ENCODE measurements at regions not wholly inside any gene's neighbourhood (a gene's known extent, or its start where the extent isn't known, plus 50 kb on each side); places are given as distances from the start of the nearest gene placed in this dataset.

DNA sequence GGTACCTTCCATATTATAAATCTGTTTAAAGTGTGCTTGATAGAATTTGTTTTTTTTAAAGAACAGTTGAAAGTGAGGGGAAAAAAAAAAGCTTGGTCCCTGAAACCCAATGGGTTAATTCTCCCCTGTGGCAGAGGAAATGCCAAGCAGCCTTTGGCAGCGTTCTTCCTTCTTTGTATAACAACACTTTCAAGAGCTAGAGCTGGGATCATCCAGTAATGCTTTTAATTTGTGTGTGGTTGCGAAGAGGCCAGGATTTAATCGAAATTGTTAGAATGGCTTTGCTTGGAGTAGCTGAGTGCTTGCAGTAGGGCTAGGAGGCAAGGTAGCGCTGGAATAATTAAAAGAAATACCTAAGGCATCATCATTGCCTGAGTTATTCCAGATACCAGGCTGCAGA, 692.0 kb downstream of the DHX35 start:
- Histone ChIP-seq H3K9me2 (replicated peaks; ENCODE audit: control insufficient read depth, low read length) (no peaks in the 10 kb centered on the region), H3K27ac (ENCODE audit: low read depth, low read length) (no peak overlapping the region), H3K36me3 (ENCODE audit: control insufficient read depth, low read length) (no peaks in the 10 kb centered on the region), H3K4me3 (ENCODE audit: low read length) (no peak overlapping the region), H3K27me3 (ENCODE audit: control insufficient read depth, low read length) (no peaks in the 10 kb centered on the region), H3F3A (ENCODE audit: control insufficient read depth, insufficient read depth) (no peaks in the 10 kb centered on the region), H3K4me2 (ENCODE audit: low read length) (no peak overlapping the region), H3K9me3 (ENCODE audit: control insufficient read depth, insufficient read depth, low read length) (no peaks in the 10 kb centered on the region), H4K20me1 (ENCODE audit: control insufficient read depth, insufficient read depth, low read depth, low read length) (no peaks in the 10 kb centered on the region), H3K4me1 (ENCODE audit: control insufficient read depth, low read length) (no peaks in the 10 kb centered on the region), H3K79me2 (ENCODE audit: control insufficient read depth, low read length) (no peaks in the 10 kb centered on the region)
- no peak for TF ChIP-seq EZH2phosphoT487 (IDR thresholded peaks at IDR 0.05; ENCODE audit: borderline replicate concordance, low read length)
- no peak for TF ChIP-seq CTCF (IDR thresholded peaks at IDR 0.05; ENCODE audit: low read depth, low read length, poor library complexity, severe bottlenecking)

DNA sequence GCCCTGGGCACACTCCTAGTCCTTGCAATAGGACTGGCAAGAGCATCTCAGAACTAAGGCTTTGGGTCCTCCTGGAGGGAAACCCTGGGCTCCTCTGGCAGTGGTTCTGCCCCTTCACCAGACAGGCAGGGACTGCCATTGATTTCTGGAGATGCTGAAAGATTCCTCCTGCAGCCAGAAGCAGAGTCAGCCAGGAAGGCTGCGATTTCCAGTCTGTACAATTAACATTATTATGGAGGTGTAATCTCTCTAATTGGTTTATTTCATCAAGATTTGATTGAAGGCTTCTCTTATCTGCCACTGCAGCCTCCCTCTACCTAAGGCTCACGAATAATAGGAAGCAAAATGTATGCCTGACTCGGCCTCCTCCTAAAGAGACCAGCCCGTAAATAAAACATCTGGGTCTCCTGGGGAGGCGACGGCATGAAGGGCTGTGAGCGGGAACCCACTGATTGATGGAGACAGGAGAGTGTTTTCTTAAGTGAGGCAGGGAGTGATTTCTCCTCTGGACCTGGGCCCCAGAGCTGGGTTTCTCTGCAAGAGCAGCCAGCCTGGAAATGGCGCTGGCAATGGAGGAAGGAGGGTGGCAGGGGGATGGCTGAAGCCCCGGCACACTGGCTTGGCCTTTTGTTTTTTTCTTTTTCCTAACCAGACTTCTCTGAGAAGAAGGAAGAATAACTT, 689.6 kb downstream of the DHX35 start:
- no peaks in the 10 kb centered on the region for H3K4me1 ChIP-seq (ENCODE audit: control insufficient read depth, low read length)
- no peaks in the 10 kb centered on the region for H3K9me2 ChIP-seq (replicated peaks; ENCODE audit: control insufficient read depth, low read length)
- TF ChIP-seq CTCF (IDR thresholded peaks at IDR 0.05; ENCODE audit: low read depth, low read length, poor library complexity, severe bottlenecking) (no peak), EZH2phosphoT487 (IDR thresholded peaks at IDR 0.05; ENCODE audit: borderline replicate concordance, low read length) (no peak)
- H3K4me3 ChIP-seq (ENCODE audit: low read length) = no peak overlapping the region
- H3K4me2 ChIP-seq (ENCODE audit: low read length) = no peak overlapping the region
- no peaks in the 10 kb centered on the region for H3K27me3 ChIP-seq (ENCODE audit: control insufficient read depth, low read length)
- no peaks in the 10 kb centered on the region for H3F3A ChIP-seq (ENCODE audit: control insufficient read depth, insufficient read depth)
- no peaks in the 10 kb centered on the region for H3K36me3 ChIP-seq (ENCODE audit: control insufficient read depth, low read length)
- no peaks in the 10 kb centered on the region for H4K20me1 ChIP-seq (ENCODE audit: control insufficient read depth, insufficient read depth, low read depth, low read length)
- no peaks in the 10 kb centered on the region for H3K9me3 ChIP-seq (ENCODE audit: control insufficient read depth, insufficient read depth, low read length)
- H3K27ac ChIP-seq (ENCODE audit: low read depth, low read length) = no peak overlapping the region
- H3K79me2 ChIP-seq (ENCODE audit: control insufficient read depth, low read length) = no peaks in the 10 kb centered on the region

GRCh38 chr20:39646874-39647413, 684.8 kb downstream of the DHX35 start:
- Histone ChIP-seq H3K36me3 (ENCODE audit: control insufficient read depth, low read length) (no peaks in the 10 kb centered on the region), H3K9me3 (ENCODE audit: control insufficient read depth, insufficient read depth, low read length) (no peaks in the 10 kb centered on the region), H3K9me2 (replicated peaks; ENCODE audit: control insufficient read depth, low read length) (no peaks in the 10 kb centered on the region), H3K27me3 (ENCODE audit: control insufficient read depth, low read length) (no peaks in the 10 kb centered on the region), H4K20me1 (ENCODE audit: control insufficient read depth, insufficient read depth, low read depth, low read length) (no peaks in the 10 kb centered on the region), H3K27ac (ENCODE audit: low read depth, low read length) (no peak overlapping the region), H3K79me2 (ENCODE audit: control insufficient read depth, low read length) (no peaks in the 10 kb centered on the region), H3F3A (ENCODE audit: control insufficient read depth, insufficient read depth) (no peaks in the 10 kb centered on the region), H3K4me2 (ENCODE audit: low read length) (no peak overlapping the region), H3K4me1 (ENCODE audit: control insufficient read depth, low read length) (no peaks in the 10 kb centered on the region), H3K4me3 (ENCODE audit: low read length) (no peak overlapping the region)
- TF ChIP-seq EZH2phosphoT487 (IDR thresholded peaks at IDR 0.05; ENCODE audit: borderline replicate concordance, low read length) (no peak), CTCF (IDR thresholded peaks at IDR 0.05; ENCODE audit: low read depth, low read length, poor library complexity, severe bottlenecking) (no peak)

Measured in DOHH2 (cell line).